HEK293 (cell line): ENCODE measurements at regions not wholly inside any gene's neighbourhood (a gene's known extent, or its start where the extent isn't known, plus 50 kb on each side); places are given as distances from the start of the nearest gene placed in this dataset.

Experiments used
- CTCF ChIA-PET: fragments of 350-600 bp; formaldehyde crosslinking; extraction: SDS; loops from one replicate; lab custom pipeline; 2021; ENCODE audit warnings: antibody characterized with exemption; lab: Yijun Ruan, JAX
- POLR2A ChIA-PET: fragments of 300-600 bp; formaldehyde crosslinking; extraction: SDS; loops from one replicate; lab custom pipeline; 2020; ENCODE audit warnings: antibody characterized with exemption, inconsistent platforms; lab: Yijun Ruan, JAX
- H3K27ac ChIP-seq: fragments of 200-500 bp; sonication (Bioruptor generic); 2 replicates; pipeline ENCODE4 v1.5.1; 2014; ENCODE audit warnings: low read depth, low read length, control low read depth, inconsistent platforms; ENCODE audit errors: extremely low read depth
- H3K36me3 ChIP-seq, 2 experiments: fragments of 200-500 bp in 1 of 2; sonication (Bioruptor generic) in 1 of 2; 1 replicate in 1 of 2; 2 replicates in 1 of 2; pipeline ENCODE4 v1.5.1; 2014 to 2017; ENCODE audit warnings: inconsistent platforms in 2 of 2, low read length in 2 of 2; ENCODE audit not compliant: control insufficient read depth in 2 of 2, insufficient read depth in 1 of 2
- H3K4me1 ChIP-seq: fragments of 200-500 bp; sonication (Bioruptor generic); 2 replicates; pipeline ENCODE4 v1.5.1; 2014; ENCODE audit warnings: mild to moderate bottlenecking, low read length, inconsistent platforms; ENCODE audit not compliant: control insufficient read depth, insufficient read depth
- H3K4me3 ChIP-seq: 2 replicates; pipeline ENCODE4 v1.5.1; 2011; ENCODE audit warnings: low read depth, mild to moderate bottlenecking, control low read depth, low read length, moderate library complexity
- H3K9me3 ChIP-seq: fragments of 200-500 bp; sonication (Bioruptor generic); 2 replicates; pipeline ENCODE4 v1.5.1; 2014; ENCODE audit warnings: low read depth, low read length, inconsistent platforms; ENCODE audit not compliant: control insufficient read depth, insufficient read depth
- GFI1B ChIP-seq: fragments of 450-650 bp; formaldehyde crosslinking; IDR thresholded peaks from 2 replicates; pipeline ENCODE4 v1.5.1; 2016; ENCODE audit warnings: missing biosample characterization, missing genetic modification characterization
- GLI2 ChIP-seq: fragments of 450-650 bp; formaldehyde crosslinking; IDR thresholded peaks from 2 replicates; pipeline ENCODE4; 2017; ENCODE audit warnings: missing biosample characterization, missing genetic modification characterization, low read depth, borderline replicate concordance
- MYNN ChIP-seq: fragments of 450-650 bp; formaldehyde crosslinking; IDR thresholded peaks from 2 replicates; pipeline ENCODE4 v1.5.1; 2016; ENCODE audit warnings: missing biosample characterization, missing genetic modification characterization, borderline replicate concordance
- ZBTB1 ChIP-seq: fragments of 450-650 bp; formaldehyde crosslinking; IDR thresholded peaks from 2 replicates; pipeline ENCODE4 v1.5.1; 2016; ENCODE audit warnings: missing biosample characterization, missing genetic modification characterization
- ZFP41 ChIP-seq: fragments of 450-650 bp; formaldehyde crosslinking; IDR thresholded peaks from 2 replicates; pipeline ENCODE4 v1.5.1; 2016; ENCODE audit warnings: missing biosample characterization, missing genetic modification characterization, borderline replicate concordance
- ZNF114 ChIP-seq: fragments of 450-650 bp; formaldehyde crosslinking; IDR thresholded peaks from 2 replicates; pipeline ENCODE4 v1.5.0; 2017; ENCODE audit warnings: missing biosample characterization, missing genetic modification characterization
- ZNF132 ChIP-seq: fragments of 450-650 bp; formaldehyde crosslinking; IDR thresholded peaks from 2 replicates; pipeline ENCODE4 v1.5.1; 2017; ENCODE audit warnings: missing biosample characterization, missing genetic modification characterization, borderline replicate concordance
- ZNF324 ChIP-seq: fragments of 450-650 bp; formaldehyde crosslinking; IDR thresholded peaks from 2 replicates; pipeline ENCODE4 v1.5.1; 2016; ENCODE audit warnings: missing biosample characterization, missing genetic modification characterization
- ZNF501 ChIP-seq: fragments of 450-650 bp; formaldehyde crosslinking; IDR thresholded peaks from 2 replicates; pipeline ENCODE4 v1.5.1; 2016; ENCODE audit warnings: missing biosample characterization, missing genetic modification characterization
- ZNF529 ChIP-seq: fragments of 450-650 bp; formaldehyde crosslinking; IDR thresholded peaks from 2 replicates; pipeline ENCODE4 v1.5.1; 2017; ENCODE audit warnings: missing genetic modification characterization, missing biosample characterization; ENCODE audit not compliant: insufficient replicate concordance
- ZNF544 ChIP-seq: fragments of 450-650 bp; formaldehyde crosslinking; IDR thresholded peaks from 2 replicates; pipeline ENCODE4 v1.5.0; 2017; ENCODE audit warnings: missing biosample characterization, missing genetic modification characterization
- ZNF677 ChIP-seq: fragments of 450-650 bp; IDR thresholded peaks from 2 replicates; pipeline ENCODE4 v1.5.0; 2018; ENCODE audit warnings: missing biosample characterization, mild to moderate bottlenecking, missing genetic modification characterization, moderate library complexity
- TF ChIP-seq, protein P1 (sequence below): fragments of 450-650 bp; formaldehyde crosslinking; IDR thresholded peaks from 2 replicates; pipeline ENCODE4 v1.5.1; 2016; ENCODE audit warnings: missing biosample characterization, missing genetic modification characterization
- TF ChIP-seq, protein P2 (sequence below): fragments of 450-650 bp; IDR thresholded peaks from 2 replicates; pipeline ENCODE4 v1.5.1; 2018; ENCODE audit warnings: missing biosample characterization, mild to moderate bottlenecking, missing genetic modification characterization
- TF ChIP-seq, protein P3 (sequence below): fragments of 450-650 bp; formaldehyde crosslinking; IDR thresholded peaks from 2 replicates; pipeline ENCODE4 v1.5.1; 2016; ENCODE audit warnings: missing biosample characterization, missing genetic modification characterization
- TF ChIP-seq, protein P4 (sequence below): fragments of 450-650 bp; formaldehyde crosslinking; IDR thresholded peaks from 2 replicates; pipeline ENCODE4 v1.5.1; 2016; ENCODE audit warnings: missing biosample characterization, missing genetic modification characterization, borderline replicate concordance

DNA sequence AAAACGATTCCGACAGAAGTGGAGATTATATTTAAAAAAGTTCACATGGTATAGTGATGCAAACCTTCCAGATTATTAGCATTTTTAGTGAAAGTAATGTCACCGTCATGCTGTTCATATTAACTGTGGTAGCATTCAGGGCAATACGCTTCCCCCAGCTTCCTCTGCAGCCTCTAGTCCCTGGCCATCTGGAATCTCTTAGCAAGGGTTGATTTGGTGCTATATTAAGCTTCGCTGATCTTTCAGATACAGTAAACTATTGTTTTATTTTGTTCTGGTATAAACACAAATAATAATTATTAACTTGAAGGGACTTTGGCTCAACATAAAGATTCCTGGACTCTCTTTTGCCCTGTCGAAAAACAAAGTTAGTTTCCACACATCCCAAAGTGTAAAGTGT lies 1080.5 kb upstream of the TENM3 start:
- no peaks in the 10 kb centered on the region for H3K36me3 ChIP-seq
- TF ChIP-seq, protein P1, sequence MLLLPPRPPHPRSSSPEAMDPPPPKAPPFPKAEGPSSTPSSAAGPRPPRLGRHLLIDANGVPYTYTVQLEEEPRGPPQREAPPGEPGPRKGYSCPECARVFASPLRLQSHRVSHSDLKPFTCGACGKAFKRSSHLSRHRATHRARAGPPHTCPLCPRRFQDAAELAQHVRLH (tag by site-specific recombination): no peak
- TF ChIP-seq ZNF544 (tag by site-specific recombination): no peak
- H3K4me1 ChIP-seq: no peaks in the 10 kb centered on the region
- ChIA-PET POLR2A (no interaction called here), CTCF (no interaction called here)
- no peak overlapping the region for H3K4me3 ChIP-seq
- H3K27ac ChIP-seq: no peak overlapping the region
- H3K9me3 ChIP-seq: no peaks in the 10 kb centered on the region

DNA sequence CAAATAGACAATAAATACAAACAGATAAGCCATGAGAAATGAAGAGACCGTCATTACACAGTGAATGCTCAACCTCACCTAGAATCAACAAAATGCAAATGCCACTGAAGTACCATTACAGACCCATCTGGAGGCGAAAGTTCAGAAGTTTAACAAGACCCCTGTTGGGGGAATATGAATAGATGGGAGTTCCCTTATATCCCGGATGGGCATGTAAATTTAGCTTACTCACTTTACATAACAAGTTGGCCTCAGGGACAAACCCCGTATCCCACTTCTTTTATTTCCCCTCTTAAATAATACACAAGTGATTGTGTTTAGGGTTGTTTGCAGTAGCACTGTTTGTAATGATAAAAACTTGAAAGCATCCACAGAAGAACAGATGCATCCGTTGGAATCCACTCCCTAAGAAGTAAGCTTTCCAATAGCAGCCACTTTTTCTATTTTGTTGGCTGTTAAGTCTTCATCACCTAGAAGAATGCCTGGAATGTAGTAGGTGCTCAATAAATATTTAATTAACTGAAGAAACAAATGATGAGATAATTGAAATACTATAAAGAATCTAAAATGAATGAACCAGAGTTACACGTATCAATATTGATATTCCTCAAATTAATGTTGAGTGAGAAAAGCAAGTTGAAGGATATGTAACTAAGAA lies 1076.3 kb upstream of the TENM3 start:
- TF ChIP-seq ZNF132 (tag by site-specific recombination) (no peak), ZNF677 (tag by site-specific recombination) (no peak), ZFP41 (tag by site-specific recombination) (no peak), ZNF529 (tag by site-specific recombination) (no peak), ZNF501 (tag by site-specific recombination) (no peak), ZBTB1 (tag by site-specific recombination) (no peak), ZNF324 (tag by site-specific recombination) (no peak), ZNF114 (tag by site-specific recombination) (no peak), MYNN (no peak), GFI1B (tag by site-specific recombination) (no peak)
- TF ChIP-seq, protein P2, sequence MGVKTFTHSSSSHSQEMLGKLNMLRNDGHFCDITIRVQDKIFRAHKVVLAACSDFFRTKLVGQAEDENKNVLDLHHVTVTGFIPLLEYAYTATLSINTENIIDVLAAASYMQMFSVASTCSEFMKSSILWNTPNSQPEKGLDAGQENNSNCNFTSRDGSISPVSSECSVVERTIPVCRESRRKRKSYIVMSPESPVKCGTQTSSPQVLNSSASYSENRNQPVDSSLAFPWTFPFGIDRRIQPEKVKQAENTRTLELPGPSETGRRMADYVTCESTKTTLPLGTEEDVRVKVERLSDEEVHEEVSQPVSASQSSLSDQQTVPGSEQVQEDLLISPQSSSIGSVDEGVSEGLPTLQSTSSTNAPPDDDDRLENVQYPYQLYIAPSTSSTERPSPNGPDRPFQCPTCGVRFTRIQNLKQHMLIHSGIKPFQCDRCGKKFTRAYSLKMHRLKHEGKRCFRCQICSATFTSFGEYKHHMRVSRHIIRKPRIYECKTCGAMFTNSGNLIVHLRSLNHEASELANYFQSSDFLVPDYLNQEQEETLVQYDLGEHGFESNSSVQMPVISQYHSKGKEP (tag by site-specific recombination): no peak
- TF ChIP-seq, protein P3, sequence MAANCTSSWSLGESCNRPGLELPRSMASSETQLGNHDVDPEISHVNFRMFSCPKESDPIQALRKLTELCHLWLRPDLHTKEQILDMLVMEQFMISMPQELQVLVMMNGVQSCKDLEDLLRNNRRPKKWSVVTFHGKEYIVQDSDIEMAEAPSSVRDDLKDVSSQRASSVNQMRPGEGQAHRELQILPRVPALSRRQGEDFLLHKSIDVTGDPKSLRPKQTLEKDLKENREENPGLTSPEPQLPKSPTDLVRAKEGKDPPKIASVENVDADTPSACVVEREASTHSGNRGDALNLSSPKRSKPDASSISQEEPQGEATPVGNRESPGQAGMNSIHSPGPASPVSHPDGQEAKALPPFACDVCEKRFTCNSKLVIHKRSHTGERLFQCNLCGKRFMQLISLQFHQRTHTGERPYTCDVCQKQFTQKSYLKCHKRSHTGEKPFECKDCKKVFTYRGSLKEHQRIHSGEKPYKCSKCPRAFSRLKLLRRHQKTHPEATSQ (tag by site-specific recombination): no peak
- H3K36me3 ChIP-seq: no peaks in the 10 kb centered on the region
- ChIA-PET POLR2A (no interaction called here), CTCF (interaction anchor here (0.6 kb wide), 1 partner anchor 841 kb away, joined by 3 read pairs; no protein-coding TSS in a partner anchor)
- H3K9me3 ChIP-seq: no peaks in the 10 kb centered on the region
- no peaks in the 10 kb centered on the region for H3K4me1 ChIP-seq
- no peak overlapping the region for H3K4me3 ChIP-seq
- H3K27ac ChIP-seq: no peak overlapping the region

DNA sequence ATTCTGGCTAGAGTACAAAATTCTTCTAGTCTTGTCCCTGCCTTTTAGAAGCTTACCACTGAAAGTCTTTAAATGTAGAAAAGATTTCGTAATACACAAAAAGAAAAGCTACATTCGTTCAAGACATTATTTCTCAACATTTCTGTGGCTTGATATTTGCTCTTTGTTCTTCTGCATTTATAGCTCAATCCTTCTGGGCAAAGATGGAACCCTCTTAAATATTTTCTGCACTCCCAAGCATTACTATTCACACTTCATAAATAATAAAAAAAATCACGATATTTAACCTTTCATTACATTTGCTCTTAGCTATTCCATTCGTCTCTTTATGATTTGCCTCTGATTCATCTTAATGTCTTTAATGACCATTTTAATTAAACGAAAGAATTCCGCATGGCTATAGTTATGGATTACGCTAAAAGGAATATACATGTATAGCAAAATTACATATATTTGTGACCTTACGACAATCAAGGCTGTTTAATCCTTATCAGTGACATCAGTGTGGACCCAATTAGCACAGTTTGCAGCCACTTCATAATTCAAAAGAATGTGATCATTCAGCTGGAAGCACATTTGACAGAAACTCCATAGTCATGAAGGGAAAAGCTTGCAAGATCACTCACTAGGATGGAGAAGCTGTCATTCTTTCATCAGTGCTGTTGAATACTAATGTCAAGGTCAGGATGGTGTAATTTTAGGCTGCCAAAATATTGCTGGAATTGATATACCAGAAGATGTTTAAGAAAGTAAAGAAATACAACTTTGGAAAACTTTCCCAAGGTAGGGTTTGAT lies 1075.0 kb upstream of the TENM3 start:
- no peaks in the 10 kb centered on the region for H3K36me3 ChIP-seq
- ChIA-PET POLR2A (no interaction called here), CTCF (interaction anchor here (0.6 to 1.1 kb wide), 2 partner anchors 25 to 392 kb away, joined by 3 to 5 read pairs; no protein-coding TSS in a partner anchor)
- no peaks in the 10 kb centered on the region for H3K4me1 ChIP-seq
- H3K9me3 ChIP-seq: no peaks in the 10 kb centered on the region
- TF ChIP-seq, protein P4, sequence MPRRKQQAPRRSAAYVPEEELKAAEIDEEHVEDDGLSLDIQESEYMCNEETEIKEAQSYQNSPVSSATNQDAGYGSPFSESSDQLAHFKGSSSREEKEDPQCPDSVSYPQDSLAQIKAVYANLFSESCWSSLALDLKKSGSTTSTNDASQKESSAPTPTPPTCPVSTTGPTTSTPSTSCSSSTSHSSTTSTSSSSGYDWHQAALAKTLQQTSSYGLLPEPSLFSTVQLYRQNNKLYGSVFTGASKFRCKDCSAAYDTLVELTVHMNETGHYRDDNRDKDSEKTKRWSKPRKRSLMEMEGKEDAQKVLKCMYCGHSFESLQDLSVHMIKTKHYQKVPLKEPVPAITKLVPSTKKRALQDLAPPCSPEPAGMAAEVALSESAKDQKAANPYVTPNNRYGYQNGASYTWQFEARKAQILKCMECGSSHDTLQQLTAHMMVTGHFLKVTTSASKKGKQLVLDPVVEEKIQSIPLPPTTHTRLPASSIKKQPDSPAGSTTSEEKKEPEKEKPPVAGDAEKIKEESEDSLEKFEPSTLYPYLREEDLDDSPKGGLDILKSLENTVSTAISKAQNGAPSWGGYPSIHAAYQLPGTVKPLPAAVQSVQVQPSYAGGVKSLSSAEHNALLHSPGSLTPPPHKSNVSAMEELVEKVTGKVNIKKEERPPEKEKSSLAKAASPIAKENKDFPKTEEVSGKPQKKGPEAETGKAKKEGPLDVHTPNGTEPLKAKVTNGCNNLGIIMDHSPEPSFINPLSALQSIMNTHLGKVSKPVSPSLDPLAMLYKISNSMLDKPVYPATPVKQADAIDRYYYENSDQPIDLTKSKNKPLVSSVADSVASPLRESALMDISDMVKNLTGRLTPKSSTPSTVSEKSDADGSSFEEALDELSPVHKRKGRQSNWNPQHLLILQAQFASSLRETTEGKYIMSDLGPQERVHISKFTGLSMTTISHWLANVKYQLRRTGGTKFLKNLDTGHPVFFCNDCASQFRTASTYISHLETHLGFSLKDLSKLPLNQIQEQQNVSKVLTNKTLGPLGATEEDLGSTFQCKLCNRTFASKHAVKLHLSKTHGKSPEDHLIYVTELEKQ (tag by site-specific recombination): no peak
- TF ChIP-seq GLI2 (tag by site-specific recombination): no peak
- H3K4me3 ChIP-seq: no peak overlapping the region
- H3K27ac ChIP-seq: no peak overlapping the region
